ENCODE measurements at regions not wholly inside any gene's neighbourhood (a gene's known extent, or its start where the extent isn't known, plus 50 kb on each side); places are given as distances from the start of the nearest gene placed in this dataset.

DNA sequence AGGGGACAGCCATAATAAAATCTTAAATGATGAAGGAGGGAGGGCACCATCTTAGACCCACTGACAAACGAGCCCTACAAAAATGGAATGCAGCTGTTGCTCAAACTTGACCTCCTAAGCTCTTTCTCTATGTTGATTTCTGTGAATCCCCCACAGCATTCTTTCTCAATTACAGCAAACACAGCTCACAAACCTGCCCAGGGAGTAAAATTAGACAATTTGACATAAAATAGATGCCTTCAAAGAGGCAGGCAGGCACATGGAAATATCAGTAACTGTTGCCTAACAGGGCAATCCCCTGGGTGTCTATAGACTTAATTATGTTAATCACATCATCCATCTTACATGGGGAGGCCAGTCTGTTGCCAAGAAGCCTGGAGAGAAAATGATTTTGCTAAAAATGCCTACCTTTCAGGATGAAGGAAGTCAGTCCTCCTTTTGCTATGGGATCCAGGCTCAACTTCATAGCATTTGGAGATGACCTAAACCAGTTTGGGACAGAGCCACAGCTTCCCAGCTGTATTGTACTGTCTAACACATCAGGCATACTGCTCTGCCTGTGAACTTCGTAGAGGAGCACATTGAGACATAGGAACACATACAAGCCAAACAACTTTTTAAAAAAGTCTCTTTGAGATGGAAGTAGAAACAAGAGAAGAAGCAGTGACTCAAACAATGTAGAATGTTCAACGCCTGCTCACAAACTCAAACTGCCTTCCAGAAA lies 1177.4 kb downstream of the SORCS1 start:
- TF ChIP-seq, protein P1, sequence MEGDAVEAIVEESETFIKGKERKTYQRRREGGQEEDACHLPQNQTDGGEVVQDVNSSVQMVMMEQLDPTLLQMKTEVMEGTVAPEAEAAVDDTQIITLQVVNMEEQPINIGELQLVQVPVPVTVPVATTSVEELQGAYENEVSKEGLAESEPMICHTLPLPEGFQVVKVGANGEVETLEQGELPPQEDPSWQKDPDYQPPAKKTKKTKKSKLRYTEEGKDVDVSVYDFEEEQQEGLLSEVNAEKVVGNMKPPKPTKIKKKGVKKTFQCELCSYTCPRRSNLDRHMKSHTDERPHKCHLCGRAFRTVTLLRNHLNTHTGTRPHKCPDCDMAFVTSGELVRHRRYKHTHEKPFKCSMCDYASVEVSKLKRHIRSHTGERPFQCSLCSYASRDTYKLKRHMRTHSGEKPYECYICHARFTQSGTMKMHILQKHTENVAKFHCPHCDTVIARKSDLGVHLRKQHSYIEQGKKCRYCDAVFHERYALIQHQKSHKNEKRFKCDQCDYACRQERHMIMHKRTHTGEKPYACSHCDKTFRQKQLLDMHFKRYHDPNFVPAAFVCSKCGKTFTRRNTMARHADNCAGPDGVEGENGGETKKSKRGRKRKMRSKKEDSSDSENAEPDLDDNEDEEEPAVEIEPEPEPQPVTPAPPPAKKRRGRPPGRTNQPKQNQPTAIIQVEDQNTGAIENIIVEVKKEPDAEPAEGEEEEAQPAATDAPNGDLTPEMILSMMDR (IDR thresholded peaks at IDR 0.05), result no peak
- TF ChIP-seq POLR2A (IDR thresholded peaks at IDR 0.05), result no peak
